Subcutaneous abdominal adipose tissue (tissue), 5 donors: ENCODE measurements at regions not wholly inside any gene's neighbourhood (a gene's known extent, or its start where the extent isn't known, plus 50 kb on each side); places are given as distances from the start of the nearest gene placed in this dataset.

Source experiments
- H3K27ac ChIP-seq: one replicate; pipeline ENCODE4 v1.7.0; 2013; ENCODE audit warnings: low read depth, mild to moderate bottlenecking, inconsistent platforms, low read length, moderate library complexity
- H3K27me3 ChIP-seq, 5 donors: one replicate each; pipeline ENCODE4 v1.7.0; 2013; ENCODE audit warnings: low read length in 5 of 5, inconsistent platforms in 1 of 5; ENCODE audit not compliant: control insufficient read depth in 5 of 5, insufficient read depth in 4 of 5
- H3K36me3 ChIP-seq, 5 donors: one replicate each; pipeline ENCODE4 v1.7.0; 2013; ENCODE audit warnings: low read length in 5 of 5; ENCODE audit not compliant: control insufficient read depth in 5 of 5, insufficient read depth in 5 of 5
- H3K4me1 ChIP-seq, 5 donors: one replicate each; pipeline ENCODE4 v1.7.0; 2013; ENCODE audit warnings: low read length in 5 of 5, mild to moderate bottlenecking in 3 of 5, moderate library complexity in 1 of 5; ENCODE audit not compliant: control insufficient read depth in 5 of 5, insufficient read depth in 5 of 5
- H3K4me3 ChIP-seq, 5 donors: one replicate each; pipeline ENCODE4 v1.7.0; 2013; ENCODE audit warnings: low read length in 5 of 5, low read depth in 1 of 5
- H3K9ac ChIP-seq, 5 donors: one replicate each; pipeline ENCODE4 v1.7.0; 2013; ENCODE audit warnings: low read length in 5 of 5, mild to moderate bottlenecking in 4 of 5, moderate library complexity in 3 of 5
- H3K9me3 ChIP-seq, 5 donors: one replicate each; pipeline ENCODE4 v1.7.0; 2013; ENCODE audit warnings: low read length in 5 of 5; ENCODE audit not compliant: control insufficient read depth in 5 of 5
- donor health status: healthy.
- donor health status: healthy.
- donor health status: healthy.
- donor health status: healthy.
- donor health status: healthy.

- no peaks in the 10 kb centered on the region for H3K27me3 ChIP-seq
- no peaks in the 10 kb centered on the region for H3K9me3 ChIP-seq
- no peak overlapping the region for H3K4me3 ChIP-seq
- H3K36me3 ChIP-seq: no peaks in the 10 kb centered on the region
- no peak overlapping the region for H3K27ac ChIP-seq
- H3K4me1 ChIP-seq: no peaks in the 10 kb centered on the region
- H3K9ac ChIP-seq: no peak overlapping the region
Observed at GRCh38 chr3:88926221-88926620, 181.2 kb upstream of the EPHA3 start.

GRCh38 chr3:88930611-88931010 is 176.8 kb upstream of the EPHA3 start:
- H3K4me3 ChIP-seq: no peak overlapping the region
- H3K27ac ChIP-seq: no peak overlapping the region
- H3K4me1 ChIP-seq: no peaks in the 10 kb centered on the region
- no peaks in the 10 kb centered on the region for H3K36me3 ChIP-seq
- H3K9me3 ChIP-seq: no peaks in the 10 kb centered on the region
- H3K9ac ChIP-seq: no peak overlapping the region
- no peaks in the 10 kb centered on the region for H3K27me3 ChIP-seq

GRCh38 chr3:88936831-88937230 is 170.6 kb upstream of the EPHA3 start:
- Histone ChIP-seq H3K9me3 (no peaks in the 10 kb centered on the region), H3K4me1 (no peaks in the 10 kb centered on the region), H3K27me3 (no peaks in the 10 kb centered on the region), H3K9ac (no peak overlapping the region), H3K4me3 (no peak overlapping the region), H3K36me3 (no peaks in the 10 kb centered on the region), H3K27ac (no peak overlapping the region)

GRCh38 chr3:88940296-88940695 is 167.1 kb upstream of the EPHA3 start:
- Histone ChIP-seq H3K36me3 (no peaks in the 10 kb centered on the region), H3K9me3 (no peaks in the 10 kb centered on the region), H3K4me3 (no peak overlapping the region)

GRCh38 chr3:88947013-88947412 is 160.4 kb upstream of the EPHA3 start:
- Histone ChIP-seq H3K9me3 (no peaks in the 10 kb centered on the region), H3K9ac (no peak overlapping the region), H3K27ac (no peak overlapping the region), H3K4me3 (no peak overlapping the region), H3K27me3 (no peaks in the 10 kb centered on the region), H3K4me1 (no peaks in the 10 kb centered on the region), H3K36me3 (no peaks in the 10 kb centered on the region)

More at GRCh38 chr3:88940296-88940695, 167.1 kb upstream of the EPHA3 start:
- H3K9ac ChIP-seq: no peak overlapping the region
- no peaks in the 10 kb centered on the region for H3K4me1 ChIP-seq
- H3K27ac ChIP-seq: no peak overlapping the region
- no peaks in the 10 kb centered on the region for H3K27me3 ChIP-seq

- Histone ChIP-seq H3K4me3 (no peak overlapping the region), H3K36me3 (no peaks in the 10 kb centered on the region), H3K27ac (no peak overlapping the region), H3K9ac (no peak overlapping the region), H3K9me3 (no peaks in the 10 kb centered on the region), H3K4me1 (no peaks in the 10 kb centered on the region), H3K27me3 (no peaks in the 10 kb centered on the region)
Observed at GRCh38 chr3:88954853-88955252, 152.6 kb upstream of the EPHA3 start.

GRCh38 chr3:88955274-88955673 is 152.1 kb upstream of the EPHA3 start:
- Histone ChIP-seq H3K4me3 (no peak overlapping the region), H3K9ac (no peak overlapping the region), H3K27ac (no peak overlapping the region), H3K27me3 (no peaks in the 10 kb centered on the region), H3K36me3 (no peaks in the 10 kb centered on the region), H3K4me1 (no peaks in the 10 kb centered on the region), H3K9me3 (no peaks in the 10 kb centered on the region)

GRCh38 chr3:88957711-88958439 is 149.5 kb upstream of the EPHA3 start:
- Histone ChIP-seq H3K27ac (no peak overlapping the region), H3K4me3 (no peak overlapping the region), H3K9ac (no peak overlapping the region), H3K27me3 (no peaks in the 10 kb centered on the region), H3K36me3 (no peaks in the 10 kb centered on the region), H3K9me3 (no peaks in the 10 kb centered on the region), H3K4me1 (no peaks in the 10 kb centered on the region)

- Histone ChIP-seq H3K27ac (no peak overlapping the region), H3K27me3 (no peaks in the 10 kb centered on the region), H3K9me3 (no peaks in the 10 kb centered on the region), H3K4me3 (no peak overlapping the region), H3K36me3 (no peaks in the 10 kb centered on the region), H3K4me1 (no peaks in the 10 kb centered on the region), H3K9ac (no peak overlapping the region)
Observed at GRCh38 chr3:88960019-88960418, 147.4 kb upstream of the EPHA3 start.

GRCh38 chr3:88963003-88963402 is 144.4 kb upstream of the EPHA3 start:
- Histone ChIP-seq H3K9me3 (no peaks in the 10 kb centered on the region), H3K27ac (no peak overlapping the region), H3K4me1 (no peaks in the 10 kb centered on the region), H3K27me3 (no peaks in the 10 kb centered on the region), H3K9ac (no peak overlapping the region), H3K36me3 (no peaks in the 10 kb centered on the region), H3K4me3 (no peak overlapping the region)
